ENCODE measurements at regions not wholly inside any gene's neighbourhood (a gene's known extent, or its start where the extent isn't known, plus 50 kb on each side); places are given as distances from the start of the nearest gene placed in this dataset.

- no peak for TF ChIP-seq CTCF (IDR thresholded peaks at IDR 0.05)
- TF ChIP-seq POLR2A (IDR thresholded peaks at IDR 0.05): no peak
- TF ChIP-seq POLR2AphosphoS5 (IDR thresholded peaks at IDR 0.05): no peak
- TF ChIP-seq EP300 (IDR thresholded peaks at IDR 0.05): no peak
Measured at GRCh38 chr1:208892147-208892546, 648.0 kb upstream of the PLXNA2 start.
